ENCODE measurements at regions not wholly inside any gene's neighbourhood (a gene's known extent, or its start where the extent isn't known, plus 50 kb on each side); places are given as distances from the start of the nearest gene placed in this dataset.

DNA sequence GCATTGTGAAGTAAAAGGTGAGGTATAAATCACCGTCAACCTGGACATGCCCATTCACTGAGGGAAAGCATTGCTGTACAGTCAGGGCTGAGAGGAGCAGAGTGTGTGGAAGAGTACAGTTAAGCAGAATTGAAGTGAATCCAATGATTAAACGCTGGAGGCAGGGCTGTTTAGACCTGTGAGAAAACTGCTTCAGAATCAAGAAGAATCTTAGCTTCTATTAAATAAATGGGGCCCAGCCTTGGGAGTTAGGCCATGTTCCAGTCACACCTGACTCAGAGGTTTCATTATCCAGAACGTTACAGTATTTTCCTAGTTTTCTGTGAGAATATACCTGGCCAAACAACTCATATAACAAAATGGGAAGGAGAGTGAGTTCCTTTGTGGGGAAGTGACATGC lies 86.9 kb downstream of the ATP23 start:
- TF ChIP-seq, protein P1, sequence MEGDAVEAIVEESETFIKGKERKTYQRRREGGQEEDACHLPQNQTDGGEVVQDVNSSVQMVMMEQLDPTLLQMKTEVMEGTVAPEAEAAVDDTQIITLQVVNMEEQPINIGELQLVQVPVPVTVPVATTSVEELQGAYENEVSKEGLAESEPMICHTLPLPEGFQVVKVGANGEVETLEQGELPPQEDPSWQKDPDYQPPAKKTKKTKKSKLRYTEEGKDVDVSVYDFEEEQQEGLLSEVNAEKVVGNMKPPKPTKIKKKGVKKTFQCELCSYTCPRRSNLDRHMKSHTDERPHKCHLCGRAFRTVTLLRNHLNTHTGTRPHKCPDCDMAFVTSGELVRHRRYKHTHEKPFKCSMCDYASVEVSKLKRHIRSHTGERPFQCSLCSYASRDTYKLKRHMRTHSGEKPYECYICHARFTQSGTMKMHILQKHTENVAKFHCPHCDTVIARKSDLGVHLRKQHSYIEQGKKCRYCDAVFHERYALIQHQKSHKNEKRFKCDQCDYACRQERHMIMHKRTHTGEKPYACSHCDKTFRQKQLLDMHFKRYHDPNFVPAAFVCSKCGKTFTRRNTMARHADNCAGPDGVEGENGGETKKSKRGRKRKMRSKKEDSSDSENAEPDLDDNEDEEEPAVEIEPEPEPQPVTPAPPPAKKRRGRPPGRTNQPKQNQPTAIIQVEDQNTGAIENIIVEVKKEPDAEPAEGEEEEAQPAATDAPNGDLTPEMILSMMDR (IDR thresholded peaks at IDR 0.05; ENCODE audit: insufficient read depth, low read length, poor library complexity, severe bottlenecking) = no peak
- Histone ChIP-seq H3K36me3 (ENCODE audit: control insufficient read depth, insufficient read depth, low read length) (no peaks in the 10 kb centered on the region), H3K27me3 (ENCODE audit: control insufficient read depth, insufficient read depth, low read length) (no peaks in the 10 kb centered on the region), H3K4me3 (ENCODE audit: low read depth, low read length) (no peak overlapping the region)
- no peak for DNase-seq (ENCODE audit: low read depth)

DNA sequence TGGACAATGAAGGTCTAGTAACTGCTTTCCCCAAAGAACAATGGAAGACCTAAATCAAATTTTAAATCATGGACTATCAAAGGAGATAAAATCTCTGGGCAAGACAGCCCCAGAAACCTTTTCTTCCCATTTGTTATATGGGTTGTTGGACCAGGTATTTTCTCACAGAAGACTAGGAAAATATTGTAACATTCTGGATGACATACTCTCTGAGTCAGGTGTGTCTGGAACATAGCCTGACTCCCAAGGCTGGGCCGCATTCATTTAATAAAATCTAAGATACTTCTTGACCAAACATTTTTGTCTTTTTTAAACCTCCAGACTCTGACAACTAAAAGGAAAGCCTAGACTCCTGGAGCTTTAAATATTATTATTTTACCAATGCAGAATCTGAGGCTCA lies 87.9 kb downstream of the ATP23 start:
- Histone ChIP-seq H3K27me3 (ENCODE audit: control insufficient read depth, insufficient read depth, low read length) (no peaks in the 10 kb centered on the region), H3K4me3 (ENCODE audit: low read depth, low read length) (no peak overlapping the region), H3K36me3 (ENCODE audit: control insufficient read depth, insufficient read depth, low read length) (no peaks in the 10 kb centered on the region)
- TF ChIP-seq, protein P1 (IDR thresholded peaks at IDR 0.05; ENCODE audit: insufficient read depth, low read length, poor library complexity, severe bottlenecking) = no peak
- DNase-seq (ENCODE audit: low read depth) = no peak

DNA sequence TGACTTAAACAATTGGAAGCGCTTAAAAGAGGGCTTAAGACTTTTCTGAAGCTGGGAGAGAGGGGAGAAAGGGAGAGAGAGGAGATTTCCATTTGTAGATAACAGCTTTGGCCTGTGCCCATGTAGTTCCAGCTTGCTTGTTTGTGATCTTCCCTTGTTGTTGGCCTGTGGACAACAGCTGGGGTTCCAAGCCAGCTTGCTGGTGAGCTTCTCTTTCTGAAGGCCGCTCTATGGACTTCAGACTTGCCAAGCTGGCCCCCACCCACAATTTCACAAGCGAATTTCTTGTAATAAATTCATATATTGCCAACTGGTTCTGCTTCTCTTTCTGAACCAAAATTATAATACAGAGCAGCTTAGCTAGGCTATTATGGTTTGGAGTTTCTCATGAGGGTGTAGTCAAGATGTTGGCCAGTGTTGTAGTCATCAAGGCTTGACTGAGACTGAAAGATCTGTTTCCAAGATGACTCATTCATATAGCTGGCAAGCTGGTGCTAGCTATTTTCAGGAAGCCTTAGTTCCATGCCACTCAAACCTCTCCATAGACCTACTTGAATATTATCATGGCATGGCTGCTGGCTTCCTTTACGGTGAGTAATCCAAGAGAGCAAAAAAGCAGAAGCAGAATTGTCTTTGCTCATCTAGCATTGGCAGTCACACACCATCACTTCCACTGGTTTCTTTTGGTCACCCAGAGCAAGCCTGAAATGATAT lies 89.4 kb downstream of the ATP23 start:
- H3K27me3 ChIP-seq (ENCODE audit: control insufficient read depth, insufficient read depth, low read length) = no peaks in the 10 kb centered on the region
- H3K4me3 ChIP-seq (ENCODE audit: low read depth, low read length) = no peak overlapping the region
- DNase-seq (ENCODE audit: low read depth) = peak; percentile 35
- no peaks in the 10 kb centered on the region for H3K36me3 ChIP-seq (ENCODE audit: control insufficient read depth, insufficient read depth, low read length)
- TF ChIP-seq, protein P1 (IDR thresholded peaks at IDR 0.05; ENCODE audit: insufficient read depth, low read length, poor library complexity, severe bottlenecking) = no peak

DNA sequence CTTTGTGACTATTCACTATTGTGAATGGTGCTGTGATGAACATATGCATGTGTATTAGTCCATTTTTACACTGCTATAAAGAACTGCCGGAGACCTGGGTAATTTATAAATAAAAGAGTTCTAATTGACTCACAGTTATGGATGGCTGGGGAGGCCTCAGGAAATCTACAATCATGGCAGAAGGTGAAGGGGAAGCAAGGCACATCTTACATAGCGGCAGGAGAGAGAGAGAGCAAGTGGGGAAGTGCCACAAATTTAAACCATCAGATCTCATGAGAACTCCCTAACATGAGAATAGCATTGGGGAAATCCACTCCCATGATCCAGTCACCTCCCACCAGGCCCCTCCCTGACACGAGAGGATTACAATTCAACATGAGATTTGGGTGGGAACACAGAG lies 90.8 kb downstream of the ATP23 start:
- no peak overlapping the region for H3K4me3 ChIP-seq (ENCODE audit: low read depth, low read length)
- TF ChIP-seq, protein P1 (IDR thresholded peaks at IDR 0.05; ENCODE audit: insufficient read depth, low read length, poor library complexity, severe bottlenecking) = no peak
- no peak for DNase-seq (ENCODE audit: low read depth)

DNA sequence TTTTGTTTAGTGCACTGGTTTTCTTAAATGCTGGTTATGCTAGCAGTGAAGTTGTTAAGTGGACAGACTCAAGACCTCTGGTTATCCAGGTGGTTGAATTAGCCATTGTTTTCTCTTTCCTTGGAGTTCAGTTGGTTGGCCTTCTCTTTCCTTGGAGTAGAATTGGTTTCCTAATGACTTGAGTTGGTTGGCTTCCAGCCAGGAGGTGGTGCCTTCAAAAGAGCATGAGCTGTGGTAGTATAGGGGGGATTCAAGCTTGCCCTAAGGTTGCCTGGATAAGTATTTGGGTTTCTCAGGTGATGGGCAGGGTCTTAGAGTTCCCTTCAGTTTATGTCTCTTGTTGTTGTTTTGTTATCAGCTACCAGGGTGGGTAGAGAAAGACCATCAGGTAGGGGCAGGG lies 92.5 kb downstream of the ATP23 start:
- no peaks in the 10 kb centered on the region for H3K27me3 ChIP-seq (ENCODE audit: control insufficient read depth, insufficient read depth, low read length)
- TF ChIP-seq, protein P1 (IDR thresholded peaks at IDR 0.05; ENCODE audit: insufficient read depth, low read length, poor library complexity, severe bottlenecking) = no peak
- no peak for DNase-seq (ENCODE audit: low read depth)
- H3K36me3 ChIP-seq (ENCODE audit: control insufficient read depth, insufficient read depth, low read length) = no peaks in the 10 kb centered on the region
- no peak overlapping the region for H3K4me3 ChIP-seq (ENCODE audit: low read depth, low read length)

More for the DNA sequence above, 90.8 kb downstream of the ATP23 start:
- no peaks in the 10 kb centered on the region for H3K36me3 ChIP-seq (ENCODE audit: control insufficient read depth, insufficient read depth, low read length)
- H3K27me3 ChIP-seq (ENCODE audit: control insufficient read depth, insufficient read depth, low read length) = no peaks in the 10 kb centered on the region

DNA sequence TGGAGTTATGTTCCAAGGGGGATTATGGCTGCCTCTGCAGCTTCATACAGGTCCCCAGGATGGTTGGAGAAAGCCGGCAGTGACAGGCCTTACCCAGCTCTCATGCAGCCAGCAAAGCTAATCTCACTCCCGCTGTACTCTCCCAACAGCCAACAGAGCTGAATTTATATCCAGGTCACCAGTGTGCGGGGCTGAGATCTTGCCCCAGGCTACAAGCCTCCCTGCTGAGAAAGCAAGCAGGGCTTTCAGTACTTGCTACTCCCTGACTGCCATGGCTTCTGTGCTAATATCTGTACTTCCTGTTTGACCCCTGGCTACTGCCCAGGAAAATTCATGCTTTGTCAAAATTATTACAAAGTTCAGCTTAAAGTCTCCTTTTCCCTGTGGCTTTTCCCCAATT lies 92.9 kb downstream of the ATP23 start:
- TF ChIP-seq, protein P1 (IDR thresholded peaks at IDR 0.05; ENCODE audit: insufficient read depth, low read length, poor library complexity, severe bottlenecking) = no peak
- no peak for DNase-seq (ENCODE audit: low read depth)
- Histone ChIP-seq H3K36me3 (ENCODE audit: control insufficient read depth, insufficient read depth, low read length) (no peaks in the 10 kb centered on the region), H3K4me3 (ENCODE audit: low read depth, low read length) (no peak overlapping the region), H3K27me3 (ENCODE audit: control insufficient read depth, insufficient read depth, low read length) (no peaks in the 10 kb centered on the region)

Measured in kidney epithelial cell (primary cell).